ENCODE measurements at regions not wholly inside any gene's neighbourhood (a gene's known extent, or its start where the extent isn't known, plus 50 kb on each side); places are given as distances from the start of the nearest gene placed in this dataset.

DNA sequence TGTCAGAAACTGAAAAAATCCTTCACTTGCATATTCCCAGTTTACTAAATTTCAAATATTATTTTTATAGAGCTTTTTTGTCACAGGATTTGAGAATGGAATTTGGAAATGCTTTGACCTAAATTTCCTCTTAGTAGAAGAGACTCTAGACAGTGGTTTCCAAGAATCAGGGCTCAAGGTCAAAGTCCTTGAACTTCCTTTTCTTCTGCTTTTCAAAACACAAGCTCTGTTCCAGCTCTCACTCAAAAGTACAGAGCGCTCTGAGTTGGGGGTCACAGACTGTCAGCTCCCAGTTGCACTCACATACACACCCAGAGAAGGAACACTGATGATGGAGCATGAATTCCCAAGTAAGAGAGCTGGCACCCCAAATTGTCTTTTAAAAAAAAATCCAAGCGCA lies 394.2 kb downstream of the MLLT3 start:
- Histone ChIP-seq H3K27me3 (no peaks in the 10 kb centered on the region), H3K9me3 (no peaks in the 10 kb centered on the region), H3K4me3 (no peak overlapping the region), H3K36me3 (no peaks in the 10 kb centered on the region), H3K4me1 (peaks cover 4% of the 10 kb centered on the region), H3K27ac (no peak overlapping the region)
- WGBS, result 83% methylated on average over 2 of the region's 2 CpGs
- no peak for TF ChIP-seq POLR2A (IDR thresholded peaks at IDR 0.05)
- no peak for TF ChIP-seq CTCF (IDR thresholded peaks at IDR 0.05)
- no peak for TF ChIP-seq POLR2AphosphoS5 (IDR thresholded peaks at IDR 0.05)
- no peak for DNase-seq (ENCODE audit: low spot score in 2 of 2)

DNA sequence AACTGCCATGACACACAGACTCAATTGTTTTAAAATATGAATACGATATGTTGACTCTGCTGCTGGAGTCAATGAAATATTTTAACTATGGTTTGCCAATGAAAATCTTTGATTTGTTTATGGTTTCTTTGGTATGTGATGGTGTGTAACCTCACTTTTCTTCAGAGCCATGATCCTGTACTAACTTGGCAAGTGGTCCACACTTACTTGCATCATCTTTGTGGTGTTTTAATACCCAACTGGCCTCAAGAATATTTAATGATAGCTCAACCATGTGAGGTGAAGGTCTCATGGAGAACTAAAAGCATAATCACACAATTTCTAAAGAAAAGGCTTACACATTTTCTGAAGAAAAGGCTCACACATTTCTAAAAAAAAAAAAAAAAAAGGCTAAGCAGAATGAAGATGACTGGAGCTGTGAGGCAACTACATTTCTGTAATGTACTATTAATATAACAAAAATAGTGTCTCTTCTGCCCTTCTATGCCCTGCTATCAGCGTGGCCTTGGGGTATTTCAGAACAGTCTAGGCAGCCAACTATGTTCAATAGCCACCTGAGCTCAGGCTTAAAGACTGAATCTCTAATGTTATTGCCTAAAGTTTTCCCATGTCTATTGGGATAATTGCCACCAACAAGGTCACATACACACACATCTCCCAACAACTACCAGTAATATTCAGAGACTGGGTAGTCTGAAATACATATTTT lies 395.0 kb downstream of the MLLT3 start:
- peaks cover 4% of the 10 kb centered on the region for H3K4me1 ChIP-seq
- H3K9me3 ChIP-seq, result no peaks in the 10 kb centered on the region
- TF ChIP-seq CTCF (IDR thresholded peaks at IDR 0.05), result no peak
- TF ChIP-seq POLR2AphosphoS5 (IDR thresholded peaks at IDR 0.05), result no peak
- H3K36me3 ChIP-seq, result no peaks in the 10 kb centered on the region
- H3K27ac ChIP-seq, result no peak overlapping the region
- 42% methylated on average over 2 of the region's 2 CpGs for WGBS
- DNase-seq (ENCODE audit: low spot score in 2 of 2), result no peak
- no peak overlapping the region for H3K4me3 ChIP-seq
- no peaks in the 10 kb centered on the region for H3K27me3 ChIP-seq

- TF ChIP-seq CTCF (IDR thresholded peaks at IDR 0.05) (no peak), POLR2A (IDR thresholded peaks at IDR 0.05) (no peak), POLR2AphosphoS5 (IDR thresholded peaks at IDR 0.05) (no peak), EP300 (IDR thresholded peaks at IDR 0.05) (no peak)
- no peak for DNase-seq (ENCODE audit: low spot score in 2 of 2)
- H3K4me1 ChIP-seq, result peaks cover 4% of the 10 kb centered on the region
- H3K27ac ChIP-seq, result no peak overlapping the region
- no peak overlapping the region for H3K4me3 ChIP-seq
- no peaks in the 10 kb centered on the region for H3K9me3 ChIP-seq
- WGBS, result 68% methylated on average over 5 of the region's 5 CpGs
- H3K36me3 ChIP-seq, result no peaks in the 10 kb centered on the region
- no peaks in the 10 kb centered on the region for H3K27me3 ChIP-seq
Measured at GRCh38 chr9:20226345-20226744, 396.0 kb downstream of the MLLT3 start.

DNA sequence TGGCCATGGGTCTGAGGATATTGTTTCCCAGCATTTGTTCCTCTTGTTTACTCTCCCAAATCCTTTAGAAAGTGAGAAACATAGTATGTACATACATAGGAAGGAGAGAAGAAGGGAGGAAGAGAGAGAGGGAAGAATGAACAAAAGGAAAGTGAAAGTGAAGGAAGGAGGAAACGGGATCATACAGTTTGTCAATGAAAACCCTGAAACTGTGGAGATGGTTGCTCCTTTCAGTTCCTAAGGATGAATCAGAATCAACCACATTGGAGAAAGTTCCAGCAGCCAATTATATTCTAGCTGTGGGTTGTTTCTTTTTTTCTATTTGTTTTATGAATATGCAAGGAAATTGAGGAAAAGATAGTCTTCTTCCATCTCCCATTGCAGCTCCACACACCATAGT lies 396.5 kb downstream of the MLLT3 start:
- Histone ChIP-seq H3K36me3 (no peaks in the 10 kb centered on the region), H3K4me3 (no peak overlapping the region), H3K27me3 (no peaks in the 10 kb centered on the region), H3K4me1 (peaks cover 4% of the 10 kb centered on the region), H3K27ac (no peak overlapping the region), H3K9me3 (no peaks in the 10 kb centered on the region)
- TF ChIP-seq POLR2AphosphoS5 (IDR thresholded peaks at IDR 0.05), result no peak
- no peak for TF ChIP-seq EP300 (IDR thresholded peaks at IDR 0.05)
- no peak for TF ChIP-seq CTCF (IDR thresholded peaks at IDR 0.05)
- TF ChIP-seq POLR2A (IDR thresholded peaks at IDR 0.05), result no peak
- 73% methylated on average over 1 of the region's 1 CpG for WGBS
- no peak for DNase-seq (ENCODE audit: low spot score in 2 of 2)

GRCh38 chr9:20224756-20225155 lies 397.5 kb downstream of the MLLT3 start:
- no peaks in the 10 kb centered on the region for H3K27me3 ChIP-seq
- H3K36me3 ChIP-seq, result no peaks in the 10 kb centered on the region
- H3K27ac ChIP-seq, result no peak overlapping the region
- TF ChIP-seq POLR2AphosphoS5 (IDR thresholded peaks at IDR 0.05) (no peak), POLR2A (IDR thresholded peaks at IDR 0.05) (no peak), EP300 (IDR thresholded peaks at IDR 0.05) (no peak), CTCF (IDR thresholded peaks at IDR 0.05) (no peak)
- H3K4me1 ChIP-seq, result peaks cover 4% of the 10 kb centered on the region
- no peak for DNase-seq (ENCODE audit: low spot score in 2 of 2)
- no peak overlapping the region for H3K4me3 ChIP-seq
- H3K9me3 ChIP-seq, result no peaks in the 10 kb centered on the region
- 7% methylated on average over 1 of the region's 1 CpG for WGBS

Data from suprapubic skin (tissue), 4 donors.